Dermis microvascular lymphatic vessel endothelial cell (primary cell): ENCODE measurements at regions not wholly inside any gene's neighbourhood (a gene's known extent, or its start where the extent isn't known, plus 50 kb on each side); places are given as distances from the start of the nearest gene placed in this dataset.
A peak's percentile ranks its signal among the peaks of the same experiment; 100 is the strongest.
"Not testable (repeated sequence)": the region's sequence is repeated elsewhere in the genome, so short reads cannot be mapped to it uniquely, and the experiment has no call there.

Source experiments
- DNase-seq, 2 donors: peaks; one replicate each; pipeline versions ENCODE4 v3.0.0 to v3.0.0-alpha.2; 2010; ENCODE audit warnings: low read depth in 2 of 2

- DNase-seq = no peak
These were observed 69.4 kb downstream of the SAMD9 start for GRCh38 chr7:93048136-93048930.

GRCh38 chr7:93047514-93048099 lies 70.2 kb downstream of the SAMD9 start:
- DNase-seq = no peak

- DNase-seq = no peak
These were observed 71.1 kb downstream of the SAMD9 start for GRCh38 chr7:93046641-93047040.

- peak in 1 of 2 donors; percentile 19 for DNase-seq
These were observed 73.5 kb downstream of the SAMD9 start for GRCh38 chr7:93044147-93044810.

GRCh38 chr7:93043385-93043985 lies 74.3 kb downstream of the SAMD9 start:
- peak; percentile 15 to 35 for DNase-seq

GRCh38 chr7:93040355-93040754 lies 77.4 kb downstream of the SAMD9 start:
- no peak for DNase-seq

- no peak for DNase-seq
These were observed 78.0 kb downstream of the SAMD9 start for GRCh38 chr7:93039786-93040185.

GRCh38 chr7:93039282-93039681 lies 78.5 kb downstream of the SAMD9 start:
- no peak for DNase-seq

- no peak for DNase-seq
These were observed 81.0 kb downstream of the SAMD9 start for GRCh38 chr7:93036807-93037206.

GRCh38 chr7:93036149-93036640 lies 81.6 kb downstream of the SAMD9 start:
- DNase-seq = no peak

- DNase-seq = no peak
These were observed 86.0 kb downstream of the SAMD9 start for GRCh38 chr7:93031795-93032194.

GRCh38 chr7:93030605-93031225 lies 87.1 kb downstream of the SAMD9 start:
- DNase-seq = no peak

- DNase-seq = no peak
These were observed 88.7 kb downstream of the SAMD9 start for GRCh38 chr7:93029056-93029455.

GRCh38 chr7:93028610-93029009 lies 89.2 kb downstream of the SAMD9 start:
- no peak for DNase-seq

- DNase-seq = no peak
These were observed 90.7 kb downstream of the SAMD9 start for GRCh38 chr7:93027044-93027443.

- no peak for DNase-seq
These were observed 91.4 kb downstream of the SAMD9 start for GRCh38 chr7:93026425-93026824.

- no peak for DNase-seq
These were observed 92.4 kb downstream of the SAMD9 start for GRCh38 chr7:93025389-93025788.

- not testable (repeated sequence) for DNase-seq
These were observed 94.8 kb downstream of the SAMD9 start for GRCh38 chr7:93022931-93023478.

GRCh38 chr7:93021748-93022147 lies 96.0 kb downstream of the SAMD9 start:
- no peak for DNase-seq

GRCh38 chr7:93018716-93019115 lies 99.1 kb downstream of the SAMD9 start:
- DNase-seq = no peak

GRCh38 chr7:93016681-93017381 lies 100.9 kb downstream of the SAMD9 start:
- peak in 1 of 2 donors; percentile 48 for DNase-seq
